Trophoblast cell (in vitro differentiated cells and primary cell): ENCODE measurements at regions not wholly inside any gene's neighbourhood (a gene's known extent, or its start where the extent isn't known, plus 50 kb on each side); places are given as distances from the start of the nearest gene placed in this dataset.
A peak's percentile ranks its signal among the peaks of the same experiment; 100 is the strongest.

ENCODE experiments used
- DNase-seq, 2 donors: peaks; one replicate each; pipeline ENCODE4 v3.0.0-alpha.2; 2016
- H2AFZ ChIP-seq: 2 replicates; pipeline ENCODE4 v1.6.1; 2013; ENCODE audit warnings: low read length, moderate library complexity, mild to moderate bottlenecking; ENCODE audit not compliant: insufficient read depth, poor library complexity
- H2AK5ac ChIP-seq: 2 replicates; pipeline ENCODE4 v1.6.1; 2013; ENCODE audit warnings: mild to moderate bottlenecking, low read length
- H2BK120ac ChIP-seq: 2 replicates; pipeline ENCODE4 v1.6.1; 2013; ENCODE audit warnings: low read length, mild to moderate bottlenecking, moderate library complexity; ENCODE audit not compliant: insufficient read depth, poor library complexity
- H2BK12ac ChIP-seq: 2 replicates; pipeline ENCODE4 v1.6.1; 2013; ENCODE audit warnings: mild to moderate bottlenecking, low read length, moderate library complexity
- H2BK5ac ChIP-seq: 2 replicates; pipeline ENCODE4 v1.6.1; 2013; ENCODE audit warnings: low read length, low read depth, moderate library complexity, mild to moderate bottlenecking; ENCODE audit not compliant: poor library complexity
- H3K14ac ChIP-seq: 2 replicates; pipeline ENCODE4 v1.6.1; 2013; ENCODE audit warnings: mild to moderate bottlenecking, low read length
- H3K18ac ChIP-seq: 2 replicates; pipeline ENCODE4 v1.6.1; 2013; ENCODE audit warnings: mild to moderate bottlenecking, low read length
- H3K23ac ChIP-seq: 2 replicates; pipeline ENCODE4 v1.6.1; 2013; ENCODE audit warnings: low read length
- H3K27ac ChIP-seq: 2 replicates; pipeline ENCODE4 v1.5.1; 2013; ENCODE audit warnings: low read depth, mild to moderate bottlenecking, inconsistent platforms, low read length, moderate library complexity
- H3K27me3 ChIP-seq: 2 replicates; pipeline ENCODE4 v1.6.1; 2013; ENCODE audit warnings: inconsistent platforms, mild to moderate bottlenecking, low read length, moderate library complexity; ENCODE audit not compliant: insufficient read depth
- H3K36me3 ChIP-seq, 2 experiments: 1 replicate in 1 of 2; 2 replicates in 1 of 2; pipeline ENCODE4 v1.6.1; 2013; ENCODE audit warnings: low read length in 2 of 2, mild to moderate bottlenecking in 2 of 2, moderate library complexity in 1 of 2; ENCODE audit not compliant: insufficient read depth in 2 of 2, control insufficient read depth in 1 of 2
- H3K4ac ChIP-seq: 2 replicates; pipeline ENCODE4 v1.6.1; 2013; ENCODE audit warnings: low read depth, mild to moderate bottlenecking, low read length, moderate library complexity
- H3K4me1 ChIP-seq, 2 experiments: 1 replicate in 1 of 2; 2 replicates in 1 of 2; pipeline ENCODE4 v1.6.1; 2013; ENCODE audit warnings: low read length in 2 of 2, mild to moderate bottlenecking in 2 of 2, moderate library complexity in 1 of 2; ENCODE audit not compliant: insufficient read depth in 2 of 2, control insufficient read depth in 1 of 2
- H3K4me2 ChIP-seq: 2 replicates; pipeline ENCODE4 v1.6.1; 2013; ENCODE audit warnings: inconsistent platforms, mild to moderate bottlenecking, low read length, moderate library complexity
- H3K4me3 ChIP-seq: 2 replicates; pipeline ENCODE4 v1.5.1; 2013; ENCODE audit warnings: mild to moderate bottlenecking, low read depth, low read length, inconsistent platforms
- H3K79me1 ChIP-seq: one replicate; pipeline ENCODE4 v1.6.1; 2013; ENCODE audit warnings: low read length
- H3K79me2 ChIP-seq: 2 replicates; pipeline ENCODE4 v1.6.1; 2013; ENCODE audit warnings: low read length, mild to moderate bottlenecking; ENCODE audit not compliant: control insufficient read depth, insufficient read depth, poor library complexity
- H3K9ac ChIP-seq: 2 replicates; pipeline ENCODE4 v1.6.1; 2013; ENCODE audit warnings: mild to moderate bottlenecking, low read length
- H3K9me3 ChIP-seq: 2 replicates; pipeline ENCODE4 v1.6.1; 2013; ENCODE audit warnings: low read depth, mild to moderate bottlenecking, control low read depth, inconsistent platforms, low read length; ENCODE audit not compliant: insufficient read depth
- H4K12ac ChIP-seq: 2 replicates; pipeline ENCODE4 v1.6.1; 2013; ENCODE audit warnings: low read depth, mild to moderate bottlenecking, low read length, moderate library complexity
- H4K8ac ChIP-seq: 2 replicates; pipeline ENCODE4 v1.6.1; 2013; ENCODE audit warnings: low read depth, mild to moderate bottlenecking, low read length, moderate library complexity
- H4K91ac ChIP-seq: one replicate; pipeline ENCODE4 v1.6.1; 2013; ENCODE audit warnings: low read depth, mild to moderate bottlenecking, low read length, moderate library complexity
- WGBS: extraction: QIAGEN DNeasy Blood & Tissue Kit; methylation state at CpG from one replicate; pipeline ENCODE4 v1.1.7; 2013; ENCODE audit warnings: missing lambda C conversion rate; ENCODE audit not compliant: insufficient read length, insufficient coverage; ENCODE audit errors: extremely low coverage; 5-methylcytosine and 5-hydroxymethylcytosine counted together

- Histone ChIP-seq H2BK120ac (no peak overlapping the region), H3K27ac (no peak overlapping the region), H4K8ac (no peak overlapping the region), H2AK5ac (no peak overlapping the region), H3K4me1 (peaks cover 0 to 2% of the 10 kb centered on the region in 2 experiments), H3K27me3 (no peaks in the 10 kb centered on the region), H3K9ac (no peak overlapping the region), H3K79me2 (no peaks in the 10 kb centered on the region), H3K18ac (no peak overlapping the region), H4K91ac (no peak overlapping the region), H2AFZ (no peak overlapping the region), H4K12ac (no peak overlapping the region), H3K9me3 (no peaks in the 10 kb centered on the region), H3K14ac (no peak overlapping the region), H2BK5ac (no peak overlapping the region), H3K4ac (no peak overlapping the region), H2BK12ac (no peak overlapping the region), H3K4me3 (no peak overlapping the region), H3K23ac (no peak overlapping the region), H3K4me2 (no peak overlapping the region), H3K36me3 (no peaks in the 10 kb centered on the region), H3K79me1 (no peaks in the 10 kb centered on the region)
- WGBS = no CpG with 5 or more reads among the region's 2 CpGs
- no peak for DNase-seq
Observed at GRCh38 chr13:79990048-79990447, 350.9 kb downstream of the SPRY2 start.

GRCh38 chr13:79989217-79989661 lies 351.7 kb downstream of the SPRY2 start:
- no peaks in the 10 kb centered on the region for H3K79me1 ChIP-seq
- H2BK120ac ChIP-seq = no peak overlapping the region
- H2BK5ac ChIP-seq = no peak overlapping the region
- H4K12ac ChIP-seq = no peak overlapping the region
- H2AFZ ChIP-seq = no peak overlapping the region
- peak; percentile 13 to 43 for DNase-seq
- no peak overlapping the region for H4K91ac ChIP-seq
- peak overlapping the region; percentile 74 for H2AK5ac ChIP-seq
- H3K4me1 ChIP-seq = peaks cover 0 to 2% of the 10 kb centered on the region in 2 experiments
- H3K4me3 ChIP-seq = no peak overlapping the region
- no peak overlapping the region for H3K27ac ChIP-seq
- no peak overlapping the region for H3K18ac ChIP-seq
- no peaks in the 10 kb centered on the region for H3K79me2 ChIP-seq
- no peak overlapping the region for H3K9ac ChIP-seq
- no peak overlapping the region for H3K23ac ChIP-seq
- no peak overlapping the region for H2BK12ac ChIP-seq
- no peak overlapping the region for H3K4me2 ChIP-seq
- no peak overlapping the region for H3K4ac ChIP-seq
- WGBS = no CpG with 5 or more reads among the region's 3 CpGs
- H3K9me3 ChIP-seq = no peaks in the 10 kb centered on the region
- H3K27me3 ChIP-seq = no peaks in the 10 kb centered on the region
- peak overlapping the region; percentile 60 for H4K8ac ChIP-seq
- H3K36me3 ChIP-seq = no peaks in the 10 kb centered on the region
- H3K14ac ChIP-seq = no peak overlapping the region

- Histone ChIP-seq H3K18ac (no peak overlapping the region), H2BK5ac (no peak overlapping the region), H4K12ac (no peak overlapping the region), H3K9me3 (no peaks in the 10 kb centered on the region), H3K79me2 (no peaks in the 10 kb centered on the region), H3K4me1 (peaks cover 0 to 2% of the 10 kb centered on the region in 2 experiments), H3K4me3 (no peak overlapping the region), H3K36me3 (no peaks in the 10 kb centered on the region), H4K91ac (no peak overlapping the region), H3K4me2 (no peak overlapping the region), H2AK5ac (no peak overlapping the region), H3K27ac (no peak overlapping the region), H2BK120ac (no peak overlapping the region), H2BK12ac (no peak overlapping the region), H3K23ac (no peak overlapping the region), H3K14ac (no peak overlapping the region), H3K9ac (no peak overlapping the region), H3K4ac (no peak overlapping the region), H4K8ac (no peak overlapping the region), H3K79me1 (no peaks in the 10 kb centered on the region), H2AFZ (no peak overlapping the region), H3K27me3 (no peaks in the 10 kb centered on the region)
- no CpG with 5 or more reads among the region's 3 CpGs for WGBS
- peak; percentile 9 to 49 for DNase-seq
Observed at GRCh38 chr13:79988573-79988972, 352.4 kb downstream of the SPRY2 start.

- H3K4me3 ChIP-seq = no peak overlapping the region
- H3K9ac ChIP-seq = no peak overlapping the region
- no peak overlapping the region for H3K14ac ChIP-seq
- H3K4me1 ChIP-seq = peaks cover 0 to 2% of the 10 kb centered on the region in 2 experiments
- H3K79me2 ChIP-seq = no peaks in the 10 kb centered on the region
- H3K23ac ChIP-seq = no peak overlapping the region
- H4K91ac ChIP-seq = no peak overlapping the region
- no peak overlapping the region for H2AK5ac ChIP-seq
- H4K12ac ChIP-seq = no peak overlapping the region
- H4K8ac ChIP-seq = no peak overlapping the region
- no peaks in the 10 kb centered on the region for H3K27me3 ChIP-seq
- DNase-seq = no peak
- no peak overlapping the region for H3K18ac ChIP-seq
- no peaks in the 10 kb centered on the region for H3K9me3 ChIP-seq
- no peaks in the 10 kb centered on the region for H3K36me3 ChIP-seq
- no peak overlapping the region for H3K4me2 ChIP-seq
- H2BK120ac ChIP-seq = no peak overlapping the region
- H2BK12ac ChIP-seq = no peak overlapping the region
- no peak overlapping the region for H2AFZ ChIP-seq
- H3K4ac ChIP-seq = no peak overlapping the region
- H3K27ac ChIP-seq = no peak overlapping the region
- H2BK5ac ChIP-seq = no peak overlapping the region
- H3K79me1 ChIP-seq = no peaks in the 10 kb centered on the region
Observed at GRCh38 chr13:79987761-79988160, 353.2 kb downstream of the SPRY2 start.
